IPS-NIHi7 (cell line): ENCODE measurements at regions not wholly inside any gene's neighbourhood (a gene's known extent, or its start where the extent isn't known, plus 50 kb on each side); places are given as distances from the start of the nearest gene placed in this dataset.
"Not testable (repeated sequence)": the region's sequence is repeated elsewhere in the genome, so short reads cannot be mapped to it uniquely, and the experiment has no call there.

ENCODE experiments used
- DNase-seq: peaks from one replicate; pipeline ENCODE4 v3.0.0; 2012; ENCODE audit warnings: mixed read lengths; ENCODE audit errors: extremely low spot score

GRCh38 chr20:5492937-5493336 is 117.9 kb downstream of the GPCPD1 start:
- DNase-seq = no peak

DNA sequence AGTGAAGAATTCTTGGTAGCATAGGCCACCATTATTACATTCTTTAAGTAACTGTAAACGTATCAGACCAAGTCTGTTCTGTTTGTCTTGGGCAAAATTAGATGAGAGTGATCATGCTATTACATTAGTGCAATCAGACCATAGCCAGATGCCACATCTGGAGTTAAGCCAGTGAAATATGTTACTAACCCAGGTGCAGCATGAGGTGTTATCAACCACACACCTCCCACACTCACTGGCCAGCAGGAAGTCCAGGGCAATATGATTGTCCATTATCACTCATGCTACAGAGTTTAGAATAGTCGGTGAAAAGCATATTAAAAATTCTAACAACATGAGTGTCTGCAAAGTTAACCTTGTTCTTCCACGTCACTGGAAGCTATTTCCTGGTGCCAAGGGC is 119.4 kb downstream of the GPCPD1 start:
- DNase-seq = no peak

- no peak for DNase-seq
Observed at GRCh38 chr20:5489601-5490000, 121.2 kb downstream of the GPCPD1 start.

- DNase-seq = no peak
Observed at GRCh38 chr20:5488823-5489222, 122.0 kb downstream of the GPCPD1 start.

DNA sequence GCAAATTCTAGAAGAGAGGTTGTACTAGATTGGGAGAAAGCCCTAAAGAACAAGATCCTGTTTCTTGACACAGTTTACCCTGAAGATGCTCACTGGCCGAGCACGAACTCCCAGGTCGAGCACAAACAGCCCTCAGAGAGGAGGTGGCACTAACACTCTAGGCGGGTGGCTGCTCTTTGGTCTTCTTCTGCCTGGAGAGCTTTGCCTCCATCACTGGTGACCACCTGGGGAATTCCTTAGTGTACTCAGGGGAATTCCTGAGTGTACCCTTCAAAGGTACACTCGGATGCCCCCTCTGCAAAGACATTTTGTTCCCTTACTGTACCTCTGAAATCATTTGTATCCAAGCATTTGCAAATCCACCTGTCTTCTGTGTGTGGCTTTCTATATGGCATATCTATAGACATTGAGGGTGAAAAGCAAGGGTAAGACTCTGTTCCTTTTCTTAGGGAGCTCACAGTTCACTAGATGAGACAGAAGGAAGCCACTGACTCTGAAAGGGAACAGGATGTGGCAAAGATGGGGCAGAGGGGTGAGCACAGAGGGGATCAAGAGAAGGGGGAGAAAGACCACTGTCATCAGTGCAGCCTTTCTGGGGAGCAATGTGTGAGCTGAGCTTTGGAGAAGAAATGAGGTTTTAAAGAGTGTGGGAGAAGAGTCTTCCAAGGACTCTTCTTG is 124.3 kb downstream of the GPCPD1 start:
- DNase-seq = no peak

GRCh38 chr20:5484926-5485325 is 125.9 kb downstream of the GPCPD1 start:
- DNase-seq = no peak

GRCh38 chr20:5484346-5484745 is 126.5 kb downstream of the GPCPD1 start:
- no peak for DNase-seq

- DNase-seq = no peak
Observed at GRCh38 chr20:5482791-5483190, 128.0 kb downstream of the GPCPD1 start.

GRCh38 chr20:5481872-5482271 is 128.9 kb downstream of the GPCPD1 start:
- DNase-seq = no peak

DNA sequence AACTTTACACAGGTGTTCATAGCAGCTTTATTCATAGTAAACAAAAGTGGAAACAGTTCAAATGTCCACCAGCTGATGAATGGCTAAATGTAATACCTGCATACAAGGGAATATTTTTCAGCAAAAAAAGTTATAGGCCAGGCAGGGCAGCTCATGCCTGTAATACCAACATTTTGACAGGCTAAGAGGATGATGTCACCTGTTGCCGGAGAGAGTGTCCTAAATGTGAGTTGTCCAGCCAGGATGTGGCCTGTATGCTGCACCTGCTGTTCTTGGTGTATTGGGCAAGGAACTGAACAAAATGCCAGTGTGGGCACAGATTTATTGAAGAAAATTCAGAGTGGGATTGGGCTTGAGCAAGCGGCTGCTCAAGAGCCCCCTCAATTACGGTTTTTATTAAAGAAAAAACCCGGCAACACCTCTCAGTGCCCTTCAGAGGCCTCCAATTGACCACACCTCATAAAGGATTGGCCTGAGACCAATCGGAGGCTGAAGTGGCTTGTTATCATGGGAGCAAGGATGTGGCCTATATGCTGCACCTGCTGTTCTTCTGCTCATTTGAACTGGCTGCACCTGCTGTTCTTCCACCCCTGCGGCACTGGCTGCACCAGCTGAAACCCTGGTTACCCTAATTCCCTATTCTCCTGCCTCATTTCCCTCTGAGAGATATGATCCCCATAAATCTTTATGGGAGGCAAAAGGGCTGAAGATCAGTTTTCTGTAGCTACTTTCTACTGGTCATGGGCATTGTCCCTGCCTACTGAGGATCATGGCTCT is 129.8 kb downstream of the GPCPD1 start:
- no peak for DNase-seq

DNA sequence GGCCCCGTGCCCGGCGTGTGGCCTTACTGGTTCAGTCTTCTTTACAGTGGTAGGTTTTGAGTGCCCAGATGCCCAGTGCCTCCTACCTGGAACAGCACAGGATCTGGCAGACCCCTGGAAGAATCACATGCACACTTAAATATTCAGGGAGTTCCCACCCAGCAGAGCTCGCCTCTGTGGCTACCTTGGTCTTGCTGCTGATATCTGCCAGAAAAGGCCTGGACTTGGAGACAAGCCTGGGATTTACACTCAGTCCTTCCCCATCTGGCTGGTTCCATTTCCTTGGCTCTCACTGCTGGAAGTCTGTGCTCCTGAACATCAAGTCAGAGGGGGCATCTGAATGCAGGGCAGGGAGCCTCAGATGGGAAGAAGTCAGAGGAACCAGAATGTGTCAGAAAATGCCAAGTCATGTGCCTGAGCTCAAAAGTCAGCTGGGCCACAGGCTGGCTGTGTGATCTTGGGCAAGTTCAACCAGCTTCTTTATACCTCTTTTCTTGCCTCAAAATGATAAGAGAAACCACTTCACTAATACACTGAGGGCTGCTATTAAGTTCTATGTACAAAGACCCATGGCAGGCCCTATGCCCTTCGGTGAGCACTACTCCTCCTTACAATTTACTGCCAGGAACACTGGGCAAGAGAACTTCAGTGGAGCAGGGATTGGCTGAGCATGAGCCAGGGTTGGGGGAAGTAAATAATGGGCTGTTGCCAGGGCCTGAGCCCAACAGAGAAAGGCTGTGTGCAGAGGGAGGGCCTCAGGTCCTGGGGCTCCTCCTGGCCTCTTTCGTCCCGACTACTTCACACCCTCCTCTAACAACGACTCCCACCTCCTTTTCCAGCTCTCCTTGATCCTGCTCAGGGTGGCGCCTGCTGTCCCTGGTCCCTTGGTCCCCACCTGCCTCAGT is 135.9 kb downstream of the GPCPD1 start:
- DNase-seq = no peak

DNA sequence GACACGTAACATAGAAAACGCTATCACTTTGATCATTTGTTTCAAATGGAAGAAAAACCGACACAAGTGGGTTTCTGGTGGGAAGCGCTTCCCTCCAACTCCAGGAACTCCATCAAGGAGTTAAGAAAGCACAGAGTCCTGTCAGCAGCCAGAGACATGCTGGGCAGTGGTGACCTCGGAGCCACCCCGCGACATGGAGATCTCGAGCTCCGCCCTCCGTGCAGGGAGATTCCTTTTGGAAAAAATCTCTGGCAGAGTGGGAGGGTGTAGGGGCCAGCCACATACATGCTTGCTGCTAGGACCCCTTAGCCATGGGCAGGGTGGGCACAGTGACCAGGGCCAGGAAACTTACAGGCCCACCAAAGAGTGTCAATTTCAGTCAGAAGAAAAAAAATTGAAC is 138.9 kb downstream of the GPCPD1 start:
- DNase-seq = not testable (repeated sequence)

DNA sequence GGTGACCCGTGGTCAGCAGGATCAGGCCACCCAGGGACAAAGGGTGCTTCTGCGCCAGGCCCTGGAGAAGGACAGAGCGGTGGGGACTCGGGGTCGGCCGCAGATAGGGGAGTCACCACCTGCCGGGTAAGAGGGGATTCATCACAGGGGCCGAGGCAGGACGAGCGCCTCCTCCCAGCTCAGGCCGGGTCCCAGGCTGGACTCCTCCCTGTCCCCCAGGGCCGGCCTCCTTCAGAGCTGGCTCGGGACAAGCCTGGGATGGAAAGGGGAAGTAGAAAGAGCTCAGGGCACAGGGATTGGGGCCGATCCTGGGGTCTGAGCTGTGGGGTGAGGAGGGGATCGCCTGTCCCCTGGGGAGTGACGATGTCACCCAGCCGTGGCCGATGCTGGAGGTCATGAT is 139.4 kb downstream of the GPCPD1 start:
- no peak for DNase-seq

DNA sequence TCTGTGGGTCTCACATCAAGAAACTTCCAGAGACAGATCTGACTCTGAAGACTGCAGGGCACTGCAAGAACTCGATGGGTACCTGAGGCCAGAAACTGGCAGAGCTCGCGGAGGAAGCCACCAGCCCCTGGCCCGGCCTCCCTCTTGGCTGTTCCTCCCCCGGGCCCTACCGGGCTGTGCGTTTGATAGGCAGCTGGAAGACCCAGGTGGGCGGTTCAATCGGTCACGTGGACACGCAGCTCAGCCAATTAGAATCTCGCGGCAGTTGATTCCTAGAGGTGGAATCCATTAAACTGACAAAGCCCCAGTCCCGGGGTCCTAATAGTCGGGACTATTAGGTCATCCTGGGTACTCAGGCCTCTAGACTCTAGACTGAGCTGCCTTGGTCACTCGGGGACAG is 139.9 kb downstream of the GPCPD1 start:
- DNase-seq = no peak

DNA sequence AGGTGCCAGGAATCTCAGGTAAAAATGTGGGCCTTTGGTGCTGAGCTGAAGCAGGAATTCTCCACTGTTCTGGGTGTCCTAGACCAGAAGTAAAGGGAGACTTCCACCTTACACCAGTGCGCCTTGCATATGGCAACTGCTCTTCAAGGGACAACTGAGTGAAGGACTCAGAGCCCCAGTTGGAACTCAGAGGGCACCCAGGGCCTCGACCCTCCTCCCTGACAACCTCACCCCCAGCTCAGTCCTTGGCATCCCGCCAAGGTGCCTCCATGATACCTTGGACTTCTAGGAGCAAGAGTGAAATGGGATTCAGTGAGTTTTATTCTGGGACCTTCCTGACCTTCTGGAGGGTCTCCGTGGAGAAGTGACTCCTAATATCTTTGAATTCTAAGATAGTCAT is 140.3 kb downstream of the GPCPD1 start:
- no peak for DNase-seq

DNA sequence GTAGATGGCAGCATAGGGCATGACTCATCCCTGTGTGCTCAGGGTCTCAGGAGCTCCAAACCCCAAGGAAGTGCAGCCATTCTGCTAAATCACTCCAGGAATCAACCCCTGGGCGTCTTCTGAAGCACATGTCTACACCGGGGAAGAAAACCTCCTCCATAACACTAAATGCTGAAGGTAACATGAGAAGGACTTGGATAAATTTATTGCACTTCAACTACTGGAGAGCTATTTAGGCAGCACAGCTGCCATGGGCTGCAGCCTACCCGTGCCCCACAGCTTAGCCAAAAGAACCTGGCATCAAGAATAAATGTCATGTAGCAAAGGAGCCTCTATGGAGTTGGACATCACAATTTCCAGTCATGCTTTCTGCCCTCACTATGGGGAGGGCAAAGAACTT is 141.7 kb downstream of the GPCPD1 start:
- DNase-seq = no peak

- no peak for DNase-seq
Observed at GRCh38 chr20:5467086-5467485, 143.7 kb downstream of the GPCPD1 start.

- DNase-seq = no peak
Observed at GRCh38 chr20:5465604-5465927, 145.2 kb downstream of the GPCPD1 start.

DNA sequence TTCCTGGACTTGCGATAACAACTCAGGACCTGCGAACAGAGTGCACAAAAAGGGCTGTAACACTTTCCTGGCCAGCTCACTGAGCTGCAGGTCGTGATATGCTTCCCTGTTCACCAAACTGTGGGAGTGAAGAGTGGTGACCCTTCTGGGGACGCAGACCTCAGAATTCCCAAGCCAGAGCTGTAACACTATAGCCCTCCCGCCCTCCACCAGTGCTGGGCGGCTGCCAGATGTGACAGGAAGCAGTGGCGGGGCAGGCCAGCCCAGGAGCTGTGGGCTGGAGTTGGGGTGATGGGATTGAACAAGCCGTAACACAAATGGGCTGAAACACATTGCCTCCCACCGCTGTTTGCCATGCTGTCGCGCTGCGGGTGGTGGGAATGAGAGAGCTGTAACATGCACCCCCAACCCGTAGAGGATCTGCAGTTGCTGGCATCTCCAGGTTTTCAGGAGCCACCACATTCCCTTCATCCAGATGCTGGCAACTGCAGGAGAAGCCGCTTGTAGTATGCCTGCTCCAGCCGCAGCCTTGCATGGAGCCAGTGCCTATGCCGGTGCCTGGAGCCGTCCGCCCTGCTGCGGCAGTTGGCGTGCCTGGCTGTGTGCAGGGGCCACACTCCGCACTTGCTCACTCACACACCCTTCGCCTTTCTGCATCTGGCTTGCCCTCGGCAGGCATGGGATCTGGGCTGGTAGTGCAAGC is 145.8 kb downstream of the GPCPD1 start:
- DNase-seq = no peak

DNA sequence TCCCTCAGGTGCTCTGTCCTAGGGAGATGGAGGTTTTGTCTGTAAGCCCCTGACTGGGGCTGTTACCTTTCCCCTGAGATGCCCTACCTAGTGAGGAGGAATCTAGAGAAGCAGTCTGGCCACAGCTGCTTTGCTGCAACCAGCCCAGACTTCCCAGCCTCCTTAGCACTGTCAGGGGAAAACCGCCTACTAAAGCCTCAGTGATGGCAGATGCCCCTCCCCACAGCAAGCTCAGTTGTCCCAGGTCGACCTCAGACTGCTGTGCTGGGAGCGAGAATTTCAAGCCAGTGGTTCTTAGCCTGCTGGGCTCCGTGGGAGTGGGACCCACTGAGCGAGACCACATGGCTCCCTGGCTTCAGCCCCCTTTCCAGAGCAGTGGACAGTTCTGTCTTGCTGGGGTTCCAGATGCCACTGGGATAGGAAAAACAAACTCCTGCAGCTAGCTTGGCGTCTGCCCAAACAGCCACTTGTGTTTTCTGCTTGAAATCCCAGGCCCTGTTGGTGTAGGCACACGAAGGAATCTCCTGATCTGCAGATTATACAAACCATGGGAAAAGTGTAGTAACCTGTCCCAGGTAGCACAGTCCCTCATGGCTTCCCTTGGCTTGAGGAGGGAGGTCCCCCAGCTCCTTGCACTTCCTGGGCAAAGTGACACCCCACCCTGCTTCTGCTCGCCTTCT is 146.4 kb upstream of the PROKR2 start:
- no peak for DNase-seq

DNA sequence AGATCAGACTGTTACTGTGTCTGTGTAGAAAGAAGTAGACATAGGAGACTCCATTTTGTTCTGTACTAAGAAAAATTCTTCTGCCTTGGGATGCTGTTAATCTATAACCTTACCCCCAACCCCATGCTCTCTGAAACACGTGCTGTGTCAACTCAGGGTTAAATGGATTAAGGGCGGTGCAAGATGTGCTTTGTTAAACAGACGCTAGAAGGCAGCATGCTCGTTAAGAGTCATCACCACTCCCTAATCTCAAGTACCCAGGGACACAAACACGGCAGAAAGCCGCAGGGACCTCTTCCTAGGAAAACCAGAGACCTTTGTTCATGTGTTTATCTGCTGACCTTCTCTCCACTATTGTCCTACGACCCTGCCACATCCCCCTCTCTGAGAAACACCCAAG is 137.0 kb upstream of the PROKR2 start:
- not testable (repeated sequence) for DNase-seq
